K562 (cell line): ENCODE measurements at regions not wholly inside any gene's neighbourhood (a gene's known extent, or its start where the extent isn't known, plus 50 kb on each side); places are given as distances from the start of the nearest gene placed in this dataset.

Experiments used
- ATAC-seq: fragments of 200-7000 bp; cut with Tn5 transposase; 3 replicates; pipeline ENCODE4 v1.9.1; 2020; ENCODE audit warnings: moderate library complexity
- BruUV-seq: library from RNA; stranded (reverse); fragments of 400-500 nt; replicated peaks from 2 replicates; lab custom pipeline; 2021; lab: Mats Ljungman, UMichigan
- CTCF ChIA-PET: fragments of 300-600 bp; formaldehyde crosslinking; extraction: SDS; loops from one replicate; lab custom pipeline; 2021; ENCODE audit warnings: low intra/inter-chr PET ratio; lab: Yijun Ruan, JAX
- POLR2A ChIA-PET: fragments of 300-600, 350-650 bp; sonication (Branson Sonifier 250); formaldehyde crosslinking; extraction: SDS; loops from one replicate; lab custom pipeline; 2021; ENCODE audit warnings: antibody characterized with exemption, inconsistent platforms; lab: Yijun Ruan, JAX
- DNase-seq, 4 experiments: peaks; one replicate each; pipeline versions ENCODE4 v3.0.0 to v3.0.0-alpha.2; 2011 to 2018; ENCODE audit warnings: low spot score in 3 of 4, mixed read lengths in 3 of 4; ENCODE audit errors: extremely low read depth in 1 of 4
- FAIRE-seq: peaks from 2 replicates; lab custom pipeline; 2011; peaks lifted over from hg19 to GRCh38; lab: Jason Lieb, UNC
- H2AFZ ChIP-seq: 2 replicates; pipeline ENCODE4 v1.6.0; 2011; ENCODE audit warnings: low read depth, low read length, control low read depth, inconsistent platforms
- H3K27ac ChIP-seq: fragments of 200-600 bp; 3 replicates; pipeline ENCODE4 v1.8.0; 2011; ENCODE audit warnings: low read depth, mild to moderate bottlenecking, control low read depth, inconsistent platforms, low read length, moderate library complexity, mixed read lengths; ENCODE audit errors: extremely low read depth
- H3K27me3 ChIP-seq, 2 experiments: fragments of 300-600 bp in 1 of 2; 2 replicates in 1 of 2; 3 replicates in 1 of 2; pipeline versions ENCODE4 v1.6.0 to v1.8.0; 2011; ENCODE audit warnings: inconsistent platforms in 2 of 2, low read length in 2 of 2, mild to moderate bottlenecking in 1 of 2, mixed read lengths in 1 of 2, moderate library complexity in 1 of 2; ENCODE audit not compliant: control insufficient read depth in 2 of 2, insufficient read depth in 2 of 2
- H3K36me3 ChIP-seq: fragments of 300-600 bp; 3 replicates; pipeline ENCODE4 v1.8.0; 2011; ENCODE audit warnings: mild to moderate bottlenecking, low read length, inconsistent platforms; ENCODE audit not compliant: control insufficient read depth, insufficient read depth
- H3K4me1 ChIP-seq, 2 experiments: fragments of 200-600 bp in 1 of 2; replicated peaks in 1 of 2; 2 replicates in 1 of 2; 3 replicates in 1 of 2; pipeline versions ENCODE4 v1.5.1 to v1.8.0; 2011; ENCODE audit warnings: inconsistent platforms in 2 of 2, low read length in 2 of 2, mild to moderate bottlenecking in 1 of 2, mixed read lengths in 1 of 2, moderate library complexity in 1 of 2; ENCODE audit not compliant: control insufficient read depth in 2 of 2, insufficient read depth in 2 of 2
- H3K4me2 ChIP-seq: 2 replicates; pipeline ENCODE4 v1.6.1; 2011; ENCODE audit warnings: low read length, control low read depth, inconsistent platforms, mixed read lengths; ENCODE audit not compliant: insufficient read depth
- H3K4me3 ChIP-seq: fragments of 200-600 bp; sonication (generic), shearing (Covaris generic); 2 replicates; pipeline ENCODE4 v1.5.1; 2016; ENCODE audit warnings: control low read depth, inconsistent platforms
- H3K79me2 ChIP-seq: fragments of 200-600 bp; 3 replicates; pipeline ENCODE4 v1.8.0; 2011; ENCODE audit warnings: low read length, inconsistent platforms; ENCODE audit not compliant: control insufficient read depth, insufficient read depth
- H3K9ac ChIP-seq, 2 experiments: 2 replicates each; pipeline versions ENCODE4 v1.6.0 to v1.6.1; 2011; ENCODE audit warnings: low read depth in 2 of 2, low read length in 2 of 2, control low read depth in 1 of 2, inconsistent platforms in 1 of 2, mild to moderate bottlenecking in 1 of 2, mixed read lengths in 1 of 2; ENCODE audit not compliant: insufficient read depth in 1 of 2
- H3K9me1 ChIP-seq: one replicate; pipeline ENCODE4 v1.6.0; 2011; ENCODE audit warnings: inconsistent platforms, mild to moderate bottlenecking, low read length, moderate library complexity; ENCODE audit not compliant: control insufficient read depth, insufficient read depth
- H3K9me3 ChIP-seq: replicated peaks from 2 replicates; pipeline ENCODE4 v1.5.1; 2011; ENCODE audit warnings: low read depth, low read length, inconsistent platforms; ENCODE audit not compliant: control insufficient read depth, insufficient read depth
- H4K20me1 ChIP-seq: replicated peaks from 2 replicates; pipeline ENCODE4 v1.6.1; 2011; ENCODE audit warnings: low read length, inconsistent platforms, mixed read lengths; ENCODE audit not compliant: control insufficient read depth, insufficient read depth
- CBX2 ChIP-seq: fragments of 200-600 bp; sonication (generic); IDR thresholded peaks from one replicate; pipeline ENCODE4 v1.6.1; 2012; ENCODE audit warnings: mild to moderate bottlenecking, low read length, inconsistent platforms; ENCODE audit not compliant: insufficient read depth, poor library complexity, severe bottlenecking
- HNRNPH1 ChIP-seq: fragments of 200-400 bp; formaldehyde crosslinking; optimal IDR thresholded peaks from 2 replicates; pipeline ENCODE3; 2017; ENCODE audit warnings: low read depth, mild to moderate bottlenecking, low read length, moderate library complexity
- PCBP1 ChIP-seq: fragments of 200-400 bp; formaldehyde crosslinking; IDR thresholded peaks from 2 replicates; pipeline ENCODE4 v1.6.1; 2018; ENCODE audit warnings: mild to moderate bottlenecking, low read depth, low read length; ENCODE audit not compliant: poor library complexity, severe bottlenecking
- SIX5 ChIP-seq, 2 experiments: IDR thresholded peaks; 2 replicates each; pipeline ENCODE4 v1.6.1; 2011; ENCODE audit warnings: low read length in 2 of 2, borderline replicate concordance in 1 of 2, low read depth in 1 of 2, mild to moderate bottlenecking in 1 of 2, moderate library complexity in 1 of 2; ENCODE audit not compliant: insufficient read depth in 1 of 2
- SNRNP70 ChIP-seq: fragments of 200-400 bp; formaldehyde crosslinking; optimal IDR thresholded peaks from 2 replicates; pipeline ENCODE3; 2017; ENCODE audit warnings: low read depth, low read length
- ZNF146 ChIP-seq: IDR thresholded peaks from one replicate; pipeline ENCODE4 v1.6.1; 2018; ENCODE audit warnings: missing compliant biosample characterization; ENCODE audit not compliant: unreplicated experiment
- ZNF79 ChIP-seq: fragments of 250-450 bp; sonication (Bioruptor Pico); IDR thresholded peaks from 2 replicates; pipeline ENCODE4 v1.4.0; 2020; ENCODE audit warnings: low read depth, mild to moderate bottlenecking, moderate library complexity
- WGBS: fragments of 100-300 bp; shearing (Covaris generic); methylation state at CpG from one replicate; pipeline ENCODE4 v1.1.6; 2016; ENCODE audit warnings: low coverage, mixed read lengths; ENCODE audit not compliant: insufficient coverage; ENCODE audit errors: missing lambda C conversion rate; 5-methylcytosine and 5-hydroxymethylcytosine counted together
- in situ Hi-C: fragments of 300-500 bp; cut with MboI; formaldehyde crosslinking; loops from 4 replicates; pipeline ENCODE4 v1.15.0; 2018; ENCODE audit warnings: inconsistent platforms, mixed read lengths
- intact Hi-C: fragments of 100-400 bp; cut with micrococcal nuclease; formaldehyde crosslinking; loops from 2 replicates; pipeline ENCODE4 v1.14.2; 2022
- TF ChIP-seq, protein P1 (sequence below): fragments of 200-800 bp; sonication (Bioruptor generic); IDR thresholded peaks from 2 replicates; pipeline ENCODE4 v1.6.1; 2017; ENCODE audit warnings: missing genetic modification characterization, missing compliant biosample characterization
- TF ChIP-seq, protein P2 (sequence below): sonication (generic); formaldehyde crosslinking; IDR thresholded peaks from 2 replicates; pipeline ENCODE4 v1.8.1; 2023; ENCODE audit warnings: mild to moderate bottlenecking, missing genetic modification reagents
- TF ChIP-seq, protein P3 (sequence below), 2 experiments: fragments of 450-650 bp in 1 of 2; IDR thresholded peaks; 2 replicates each; pipeline ENCODE4 v1.6.1; 2011 to 2017; ENCODE audit warnings: low read depth in 2 of 2, antibody characterized with exemption in 1 of 2, borderline replicate concordance in 1 of 2, low read length in 1 of 2, mild to moderate bottlenecking in 1 of 2, mixed read lengths in 1 of 2; ENCODE audit not compliant: control insufficient read depth in 1 of 2
- TF ChIP-seq, protein P4 (sequence below): sonication (generic); formaldehyde crosslinking; IDR thresholded peaks from 2 replicates; pipeline ENCODE4 v1.8.0; 2022; ENCODE audit warnings: mild to moderate bottlenecking, missing genetic modification reagents

DNA sequence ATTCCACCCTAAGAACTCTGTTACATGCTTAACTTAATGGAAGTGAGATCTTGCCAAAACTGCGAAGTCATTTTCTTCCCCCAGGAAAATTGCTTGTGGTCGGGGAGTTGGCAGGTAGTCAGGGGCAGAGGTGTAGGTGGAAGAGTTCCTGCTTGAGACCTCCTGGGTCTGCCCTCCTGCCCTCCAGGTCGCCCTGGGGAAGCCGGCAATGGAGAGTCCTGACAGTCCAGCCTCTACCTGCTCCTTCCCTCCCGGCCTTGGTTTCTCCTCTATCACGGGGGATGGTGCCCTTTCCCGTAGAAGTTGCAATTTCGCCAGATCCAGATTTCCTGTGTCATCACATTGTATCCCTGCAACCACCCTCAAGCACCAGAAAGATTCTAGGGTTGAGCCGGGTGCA lies 463.8 kb downstream of the MATN1 start:
- Histone ChIP-seq H3K79me2 (no peaks in the 10 kb centered on the region), H3K4me3 (no peak overlapping the region), H3K9ac (no peak overlapping the region), H3K9me1 (no peaks in the 10 kb centered on the region), H3K27me3 (peaks cover 5 to 42% of the 10 kb centered on the region in 2 experiments; a peak in 4 of 5 replicates), H4K20me1 (no peaks in the 10 kb centered on the region), H3K36me3 (no peaks in the 10 kb centered on the region), H2AFZ (no peak overlapping the region), H3K9me3 (no peaks in the 10 kb centered on the region), H3K4me2 (no peak overlapping the region), H3K4me1 (no peaks in the 10 kb centered on the region), H3K27ac (no peak overlapping the region)
- TF ChIP-seq PCBP1 (no peak), SNRNP70 (no peak), SIX5 (IDR thresholded peaks at IDR 0.05; ENCODE audit: borderline replicate concordance in 1 of 2, insufficient read depth in 1 of 2, low read depth in 1 of 2, low read length in 2 of 2) (no peak), CBX2 (no peak), ZNF79 (CRISPR knock-in tag) (no peak), ZNF146 (no peak), HNRNPH1 (no peak)
- TF ChIP-seq, protein P1, sequence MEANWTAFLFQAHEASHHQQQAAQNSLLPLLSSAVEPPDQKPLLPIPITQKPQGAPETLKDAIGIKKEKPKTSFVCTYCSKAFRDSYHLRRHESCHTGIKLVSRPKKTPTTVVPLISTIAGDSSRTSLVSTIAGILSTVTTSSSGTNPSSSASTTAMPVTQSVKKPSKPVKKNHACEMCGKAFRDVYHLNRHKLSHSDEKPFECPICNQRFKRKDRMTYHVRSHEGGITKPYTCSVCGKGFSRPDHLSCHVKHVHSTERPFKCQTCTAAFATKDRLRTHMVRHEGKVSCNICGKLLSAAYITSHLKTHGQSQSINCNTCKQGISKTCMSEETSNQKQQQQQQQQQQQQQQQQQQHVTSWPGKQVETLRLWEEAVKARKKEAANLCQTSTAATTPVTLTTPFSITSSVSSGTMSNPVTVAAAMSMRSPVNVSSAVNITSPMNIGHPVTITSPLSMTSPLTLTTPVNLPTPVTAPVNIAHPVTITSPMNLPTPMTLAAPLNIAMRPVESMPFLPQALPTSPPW (CRISPR knock-in tag) = no peak
- TF ChIP-seq, protein P2, sequence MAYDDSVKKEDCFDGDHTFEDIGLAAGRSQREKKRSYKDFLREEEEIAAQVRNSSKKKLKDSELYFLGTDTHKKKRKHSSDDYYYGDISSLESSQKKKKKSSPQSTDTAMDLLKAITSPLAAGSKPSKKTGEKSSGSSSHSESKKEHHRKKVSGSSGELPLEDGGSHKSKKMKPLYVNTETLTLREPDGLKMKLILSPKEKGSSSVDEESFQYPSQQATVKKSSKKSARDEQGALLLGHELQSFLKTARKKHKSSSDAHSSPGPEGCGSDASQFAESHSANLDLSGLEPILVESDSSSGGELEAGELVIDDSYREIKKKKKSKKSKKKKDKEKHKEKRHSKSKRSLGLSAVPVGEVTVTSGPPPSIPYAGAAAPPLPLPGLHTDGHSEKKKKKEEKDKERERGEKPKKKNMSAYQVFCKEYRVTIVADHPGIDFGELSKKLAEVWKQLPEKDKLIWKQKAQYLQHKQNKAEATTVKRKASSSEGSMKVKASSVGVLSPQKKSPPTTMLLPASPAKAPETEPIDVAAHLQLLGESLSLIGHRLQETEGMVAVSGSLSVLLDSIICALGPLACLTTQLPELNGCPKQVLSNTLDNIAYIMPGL (CRISPR knock-in tag) = no peak
- TF ChIP-seq, protein P3, sequence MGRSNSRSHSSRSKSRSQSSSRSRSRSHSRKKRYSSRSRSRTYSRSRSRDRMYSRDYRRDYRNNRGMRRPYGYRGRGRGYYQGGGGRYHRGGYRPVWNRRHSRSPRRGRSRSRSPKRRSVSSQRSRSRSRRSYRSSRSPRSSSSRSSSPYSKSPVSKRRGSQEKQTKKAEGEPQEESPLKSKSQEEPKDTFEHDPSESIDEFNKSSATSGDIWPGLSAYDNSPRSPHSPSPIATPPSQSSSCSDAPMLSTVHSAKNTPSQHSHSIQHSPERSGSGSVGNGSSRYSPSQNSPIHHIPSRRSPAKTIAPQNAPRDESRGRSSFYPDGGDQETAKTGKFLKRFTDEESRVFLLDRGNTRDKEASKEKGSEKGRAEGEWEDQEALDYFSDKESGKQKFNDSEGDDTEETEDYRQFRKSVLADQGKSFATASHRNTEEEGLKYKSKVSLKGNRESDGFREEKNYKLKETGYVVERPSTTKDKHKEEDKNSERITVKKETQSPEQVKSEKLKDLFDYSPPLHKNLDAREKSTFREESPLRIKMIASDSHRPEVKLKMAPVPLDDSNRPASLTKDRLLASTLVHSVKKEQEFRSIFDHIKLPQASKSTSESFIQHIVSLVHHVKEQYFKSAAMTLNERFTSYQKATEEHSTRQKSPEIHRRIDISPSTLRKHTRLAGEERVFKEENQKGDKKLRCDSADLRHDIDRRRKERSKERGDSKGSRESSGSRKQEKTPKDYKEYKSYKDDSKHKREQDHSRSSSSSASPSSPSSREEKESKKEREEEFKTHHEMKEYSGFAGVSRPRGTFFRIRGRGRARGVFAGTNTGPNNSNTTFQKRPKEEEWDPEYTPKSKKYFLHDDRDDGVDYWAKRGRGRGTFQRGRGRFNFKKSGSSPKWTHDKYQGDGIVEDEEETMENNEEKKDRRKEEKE (IDR thresholded peaks at IDR 0.05; ENCODE audit: borderline replicate concordance in 1 of 2, control insufficient read depth in 1 of 2, low read depth in 2 of 2, low read length in 1 of 2) = no peak
- TF ChIP-seq, protein P4, sequence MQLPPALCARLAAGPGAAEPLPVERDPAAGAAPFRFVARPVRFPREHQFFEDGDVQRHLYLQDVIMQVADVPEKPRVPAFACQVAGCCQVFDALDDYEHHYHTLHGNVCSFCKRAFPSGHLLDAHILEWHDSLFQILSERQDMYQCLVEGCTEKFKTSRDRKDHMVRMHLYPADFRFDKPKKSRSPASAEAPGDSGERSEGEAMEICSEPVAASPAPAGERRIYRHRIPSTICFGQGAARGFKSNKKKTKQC (CRISPR knock-in tag) = no peak
- no TSS peak for BruUV-seq
- ATAC-seq (no peak), FAIRE-seq (no peak), DNase-seq (no peak)
- in situ Hi-C loops (no loop called here), intact Hi-C loops (no loop called here)
- POLR2A ChIA-PET = no interaction called here
- WGBS = under 1% methylated on average over 9 of the region's 9 CpGs
- CTCF ChIA-PET = no interaction called here
